ENCODE measurements at regions not wholly inside any gene's neighbourhood (a gene's known extent, or its start where the extent isn't known, plus 50 kb on each side); places are given as distances from the start of the nearest gene placed in this dataset.

DNA sequence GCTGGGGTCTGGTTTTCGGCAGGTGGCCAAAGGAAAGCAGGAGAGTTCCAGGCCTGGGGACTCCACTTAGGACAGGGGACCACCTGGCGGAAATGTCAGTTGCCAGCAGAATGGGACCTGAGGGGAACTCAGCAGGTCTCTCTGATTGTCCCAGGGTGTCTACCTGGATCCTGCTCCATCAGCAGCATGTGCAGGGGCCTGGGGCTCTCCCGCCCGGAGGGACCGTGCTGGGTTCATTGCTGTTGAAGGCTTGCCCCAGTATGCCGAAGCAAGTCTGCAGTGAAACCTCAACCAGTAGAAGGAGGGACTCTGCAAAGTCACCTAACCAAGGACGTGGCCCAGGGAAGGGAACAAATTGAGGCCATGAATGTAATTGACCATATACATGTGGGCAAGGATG is 506.5 kb upstream of the MKI67 start:
- H3K4me3 ChIP-seq (ENCODE audit: low read depth, low read length): no peak overlapping the region
- TF ChIP-seq, protein P1, sequence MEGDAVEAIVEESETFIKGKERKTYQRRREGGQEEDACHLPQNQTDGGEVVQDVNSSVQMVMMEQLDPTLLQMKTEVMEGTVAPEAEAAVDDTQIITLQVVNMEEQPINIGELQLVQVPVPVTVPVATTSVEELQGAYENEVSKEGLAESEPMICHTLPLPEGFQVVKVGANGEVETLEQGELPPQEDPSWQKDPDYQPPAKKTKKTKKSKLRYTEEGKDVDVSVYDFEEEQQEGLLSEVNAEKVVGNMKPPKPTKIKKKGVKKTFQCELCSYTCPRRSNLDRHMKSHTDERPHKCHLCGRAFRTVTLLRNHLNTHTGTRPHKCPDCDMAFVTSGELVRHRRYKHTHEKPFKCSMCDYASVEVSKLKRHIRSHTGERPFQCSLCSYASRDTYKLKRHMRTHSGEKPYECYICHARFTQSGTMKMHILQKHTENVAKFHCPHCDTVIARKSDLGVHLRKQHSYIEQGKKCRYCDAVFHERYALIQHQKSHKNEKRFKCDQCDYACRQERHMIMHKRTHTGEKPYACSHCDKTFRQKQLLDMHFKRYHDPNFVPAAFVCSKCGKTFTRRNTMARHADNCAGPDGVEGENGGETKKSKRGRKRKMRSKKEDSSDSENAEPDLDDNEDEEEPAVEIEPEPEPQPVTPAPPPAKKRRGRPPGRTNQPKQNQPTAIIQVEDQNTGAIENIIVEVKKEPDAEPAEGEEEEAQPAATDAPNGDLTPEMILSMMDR (IDR thresholded peaks at IDR 0.05): no peak
- H3K4me1 ChIP-seq: no peaks in the 10 kb centered on the region
- H2AFZ ChIP-seq: no peak overlapping the region
- H3K27ac ChIP-seq: no peak overlapping the region
- no peak overlapping the region for H3K9ac ChIP-seq
- no peak overlapping the region for H3K4me2 ChIP-seq (ENCODE audit: low read length)
- H3K27me3 ChIP-seq (ENCODE audit: control insufficient read depth, insufficient read depth, low read length): no peaks in the 10 kb centered on the region
- no peaks in the 10 kb centered on the region for H3K9me3 ChIP-seq (ENCODE audit: control insufficient read depth, low read length)
- H3K79me2 ChIP-seq: no peaks in the 10 kb centered on the region
- no peaks in the 10 kb centered on the region for H3K36me3 ChIP-seq (ENCODE audit: control insufficient read depth, insufficient read depth, low read length)

DNA sequence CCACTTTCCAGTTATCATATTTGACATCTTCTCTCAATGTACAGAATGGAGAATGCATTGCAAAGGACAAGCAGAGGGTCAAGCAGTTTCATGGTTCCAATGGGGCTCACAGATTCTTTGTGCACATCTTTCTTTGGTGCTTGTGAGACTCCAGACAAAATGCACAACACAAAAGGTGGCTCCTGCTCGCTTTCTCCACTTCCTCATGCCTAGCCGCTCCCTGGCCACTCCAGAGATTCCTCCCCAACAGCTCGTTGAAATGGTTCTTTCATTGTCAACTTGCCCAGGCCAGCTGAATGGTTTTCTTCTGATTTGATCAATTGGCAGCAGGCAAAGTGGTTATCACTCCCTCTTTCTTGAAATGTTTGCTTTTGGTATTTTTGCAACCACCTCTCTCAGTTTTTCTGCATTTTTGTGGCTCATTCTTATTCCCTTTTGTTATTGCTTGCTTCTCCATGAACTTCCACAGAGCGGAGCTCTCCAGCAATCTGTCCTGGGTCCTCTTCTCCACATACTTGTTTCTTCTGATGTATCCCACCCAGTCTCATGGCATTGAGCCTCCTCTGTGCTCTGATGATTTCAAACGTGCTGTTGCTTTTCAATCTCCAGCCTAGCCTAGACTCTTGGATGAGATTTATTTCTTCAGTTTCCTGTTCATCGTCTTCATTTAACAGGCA is 507.8 kb upstream of the MKI67 start:
- H3K4me2 ChIP-seq (ENCODE audit: low read length): no peak overlapping the region
- no peak overlapping the region for H3K27ac ChIP-seq
- H3K79me2 ChIP-seq: no peaks in the 10 kb centered on the region
- H3K4me1 ChIP-seq: no peaks in the 10 kb centered on the region
- no peaks in the 10 kb centered on the region for H3K27me3 ChIP-seq (ENCODE audit: control insufficient read depth, insufficient read depth, low read length)
- H3K9ac ChIP-seq: no peak overlapping the region
- H3K4me3 ChIP-seq (ENCODE audit: low read depth, low read length): no peak overlapping the region
- TF ChIP-seq, protein P1 (IDR thresholded peaks at IDR 0.05): no peak
- H3K9me3 ChIP-seq (ENCODE audit: control insufficient read depth, low read length): no peaks in the 10 kb centered on the region
- no peaks in the 10 kb centered on the region for H3K36me3 ChIP-seq (ENCODE audit: control insufficient read depth, insufficient read depth, low read length)
- no peak overlapping the region for H2AFZ ChIP-seq

DNA sequence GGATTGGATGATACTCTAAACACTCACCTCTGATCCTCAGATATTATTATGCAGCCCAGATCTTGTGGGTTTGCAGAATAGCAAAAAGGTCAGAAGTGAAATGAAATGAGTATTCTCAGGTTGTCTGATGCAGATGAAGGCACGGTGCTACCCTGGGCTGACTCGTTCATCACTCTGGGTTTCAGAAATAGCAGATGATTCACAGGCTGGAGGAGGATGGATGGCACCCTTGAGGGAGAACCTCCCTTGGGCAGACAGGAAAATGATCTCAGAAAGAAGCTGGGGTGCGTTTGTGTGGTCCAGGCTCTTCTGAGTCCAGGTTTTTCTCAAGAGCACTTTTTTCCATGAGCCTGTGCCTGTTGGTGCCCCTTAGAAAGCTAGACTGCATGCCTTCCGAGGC is 515.8 kb upstream of the MKI67 start:
- no peaks in the 10 kb centered on the region for H3K4me1 ChIP-seq
- no peaks in the 10 kb centered on the region for H3K79me2 ChIP-seq
- no peak overlapping the region for H3K4me2 ChIP-seq (ENCODE audit: low read length)
- TF ChIP-seq, protein P1 (IDR thresholded peaks at IDR 0.05): no peak
- H2AFZ ChIP-seq: no peak overlapping the region
- no peak overlapping the region for H3K4me3 ChIP-seq (ENCODE audit: low read depth, low read length)
- H3K9me3 ChIP-seq (ENCODE audit: control insufficient read depth, low read length): no peaks in the 10 kb centered on the region
- no peaks in the 10 kb centered on the region for H3K27me3 ChIP-seq (ENCODE audit: control insufficient read depth, insufficient read depth, low read length)
- H3K9ac ChIP-seq: no peak overlapping the region
- H3K36me3 ChIP-seq (ENCODE audit: control insufficient read depth, insufficient read depth, low read length): no peaks in the 10 kb centered on the region
- no peak overlapping the region for H3K27ac ChIP-seq

DNA sequence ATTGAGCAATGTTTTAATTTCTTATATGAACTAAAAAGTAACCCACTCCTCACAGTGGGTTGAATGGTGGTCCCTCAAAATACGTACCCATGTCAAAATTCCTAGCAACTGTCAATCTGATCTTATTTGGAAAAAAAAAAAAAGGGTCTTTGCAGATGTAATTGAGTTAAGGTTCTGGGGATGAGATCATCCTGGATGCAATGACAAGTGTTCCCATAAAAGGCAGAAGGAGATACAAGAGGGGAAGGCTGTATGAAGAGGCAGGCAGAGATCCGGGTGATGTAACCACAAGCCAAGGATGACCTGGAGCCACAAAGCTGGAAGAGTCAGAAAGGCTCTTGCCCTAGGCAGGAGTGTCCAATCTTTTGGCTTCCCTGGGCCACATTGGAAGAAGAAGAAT is 516.3 kb upstream of the MKI67 start:
- H3K9me3 ChIP-seq (ENCODE audit: control insufficient read depth, low read length): no peaks in the 10 kb centered on the region
- no peaks in the 10 kb centered on the region for H3K27me3 ChIP-seq (ENCODE audit: control insufficient read depth, insufficient read depth, low read length)
- H2AFZ ChIP-seq: no peak overlapping the region
- H3K4me1 ChIP-seq: no peaks in the 10 kb centered on the region
- no peaks in the 10 kb centered on the region for H3K79me2 ChIP-seq
- H3K27ac ChIP-seq: no peak overlapping the region
- H3K4me2 ChIP-seq (ENCODE audit: low read length): no peak overlapping the region
- no peak overlapping the region for H3K9ac ChIP-seq
- TF ChIP-seq, protein P1 (IDR thresholded peaks at IDR 0.05): no peak
- no peaks in the 10 kb centered on the region for H3K36me3 ChIP-seq (ENCODE audit: control insufficient read depth, insufficient read depth, low read length)
- no peak overlapping the region for H3K4me3 ChIP-seq (ENCODE audit: low read depth, low read length)

DNA sequence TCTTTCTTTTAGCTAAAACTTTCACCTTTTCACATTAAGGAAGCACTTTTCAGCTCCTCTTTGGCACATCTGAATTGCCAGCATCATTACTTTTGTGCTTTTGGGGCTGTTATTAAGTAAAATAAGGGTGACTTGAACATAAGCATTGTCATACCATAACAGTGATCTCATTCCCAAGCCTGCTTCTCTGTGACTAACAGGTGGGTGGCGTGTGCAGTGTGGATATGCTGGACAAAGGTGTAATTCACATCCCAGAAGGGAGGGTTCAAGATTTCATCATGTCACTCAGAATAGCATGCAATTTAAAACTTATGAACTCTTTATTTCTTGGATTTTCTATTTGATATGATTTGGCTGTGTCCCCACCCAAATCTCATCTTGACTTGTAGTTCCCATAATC is 517.4 kb upstream of the MKI67 start:
- TF ChIP-seq, protein P1 (IDR thresholded peaks at IDR 0.05): no peak
- Histone ChIP-seq H3K9ac (no peak overlapping the region), H3K4me1 (no peaks in the 10 kb centered on the region), H3K27me3 (ENCODE audit: control insufficient read depth, insufficient read depth, low read length) (no peaks in the 10 kb centered on the region), H3K79me2 (no peaks in the 10 kb centered on the region), H3K4me3 (ENCODE audit: low read depth, low read length) (no peak overlapping the region), H3K36me3 (ENCODE audit: control insufficient read depth, insufficient read depth, low read length) (no peaks in the 10 kb centered on the region), H3K9me3 (ENCODE audit: control insufficient read depth, low read length) (no peaks in the 10 kb centered on the region), H3K4me2 (ENCODE audit: low read length) (no peak overlapping the region), H3K27ac (no peak overlapping the region), H2AFZ (no peak overlapping the region)

All from parathyroid adenoma (tissue), 2 donors.